H9 (cell line): ENCODE measurements at regions not wholly inside any gene's neighbourhood (a gene's known extent, or its start where the extent isn't known, plus 50 kb on each side); places are given as distances from the start of the nearest gene placed in this dataset.

Experiments used
- DNase-seq: peaks from one replicate; pipeline ENCODE4 v3.0.0-alpha.2; 2017
- H2AFZ ChIP-seq: one replicate; pipeline ENCODE4 v1.6.1; 2013; ENCODE audit warnings: mild to moderate bottlenecking, low read length, control low read depth, moderate library complexity
- H2AK5ac ChIP-seq: 2 replicates; pipeline ENCODE4 v1.6.1; 2013; ENCODE audit warnings: low read length, control low read depth, mixed read lengths; ENCODE audit not compliant: insufficient read length
- H2BK120ac ChIP-seq: one replicate; pipeline ENCODE4 v1.6.1; 2013; ENCODE audit warnings: low read depth, mild to moderate bottlenecking, low read length, control low read depth, inconsistent platforms; ENCODE audit not compliant: poor library complexity, severe bottlenecking
- H2BK12ac ChIP-seq: 2 replicates; pipeline ENCODE4 v1.6.1; 2013; ENCODE audit warnings: low read length, control low read depth, mixed read lengths, low read depth; ENCODE audit not compliant: insufficient read length
- H2BK15ac ChIP-seq: 2 replicates; pipeline ENCODE4 v1.6.1; 2013; ENCODE audit warnings: low read depth, low read length, control low read depth
- H2BK20ac ChIP-seq: one replicate; pipeline ENCODE4 v1.6.1; 2013; ENCODE audit warnings: low read depth, mild to moderate bottlenecking, low read length, control low read depth, inconsistent platforms; ENCODE audit not compliant: poor library complexity, severe bottlenecking
- H2BK5ac ChIP-seq: 2 replicates; pipeline ENCODE4 v1.6.1; 2013; ENCODE audit warnings: low read length, control low read depth, mixed read lengths; ENCODE audit not compliant: insufficient read length
- H3K14ac ChIP-seq: 2 replicates; pipeline ENCODE4 v1.6.1; 2013; ENCODE audit warnings: low read length, control low read depth; ENCODE audit not compliant: insufficient read depth
- H3K18ac ChIP-seq: 2 replicates; pipeline ENCODE4 v1.6.1; 2013; ENCODE audit warnings: low read depth, mild to moderate bottlenecking, mixed read lengths, low read length, control low read depth; ENCODE audit not compliant: insufficient read length
- H3K23ac ChIP-seq: 2 replicates; pipeline ENCODE4 v1.6.1; 2013; ENCODE audit warnings: low read length, control low read depth, mixed read lengths, low read depth; ENCODE audit not compliant: insufficient read length
- H3K23me2 ChIP-seq: 2 replicates; pipeline ENCODE4 v1.6.1; 2013; ENCODE audit warnings: low read depth, mild to moderate bottlenecking, mixed read lengths, low read length, control low read depth; ENCODE audit not compliant: insufficient read length, poor library complexity, severe bottlenecking
- H3K27ac ChIP-seq: 2 replicates; pipeline ENCODE4 v1.5.1; 2013; ENCODE audit warnings: low read length, control low read depth, mixed read lengths, low read depth; ENCODE audit not compliant: insufficient read length
- H3K27me3 ChIP-seq: 2 replicates; pipeline ENCODE4 v1.6.1; 2013; ENCODE audit warnings: low read length, control low read depth, inconsistent platforms; ENCODE audit not compliant: insufficient read depth
- H3K4ac ChIP-seq: 2 replicates; pipeline ENCODE4 v1.6.1; 2013; ENCODE audit warnings: low read depth, mild to moderate bottlenecking, control low read depth, inconsistent platforms, low read length, moderate library complexity
- H3K4me1 ChIP-seq: 2 replicates; pipeline ENCODE4 v1.6.1; 2013; ENCODE audit warnings: low read length, control low read depth, inconsistent platforms; ENCODE audit not compliant: insufficient read depth
- H3K4me2 ChIP-seq: 2 replicates; pipeline ENCODE4 v1.6.1; 2013; ENCODE audit warnings: low read length, control low read depth, mixed read lengths; ENCODE audit not compliant: insufficient read length, insufficient read depth
- H3K56ac ChIP-seq: 2 replicates; pipeline ENCODE4 v1.6.1; 2013; ENCODE audit warnings: low read depth, mild to moderate bottlenecking, mixed read lengths, low read length, control low read depth; ENCODE audit not compliant: insufficient read length
- H3K79me1 ChIP-seq: 2 replicates; pipeline ENCODE4 v1.6.1; 2013; ENCODE audit warnings: low read depth, mild to moderate bottlenecking, moderate library complexity, low read length, control low read depth, inconsistent platforms; ENCODE audit not compliant: insufficient read depth, poor library complexity, severe bottlenecking
- H3K79me2 ChIP-seq: 2 replicates; pipeline ENCODE4 v1.6.1; 2013; ENCODE audit warnings: low read length, control low read depth, inconsistent platforms; ENCODE audit not compliant: insufficient read depth
- H3K9ac ChIP-seq: 2 replicates; pipeline ENCODE4 v1.6.1; 2013; ENCODE audit warnings: low read length, control low read depth, mixed read lengths; ENCODE audit not compliant: insufficient read length; ENCODE audit errors: extremely low read depth
- H3K9me3 ChIP-seq: one replicate; pipeline ENCODE4 v1.6.1; 2013; ENCODE audit warnings: low read depth, low read length, inconsistent platforms; ENCODE audit not compliant: control insufficient read depth
- H3T11ph ChIP-seq: one replicate; pipeline ENCODE4 v1.6.1; 2013; ENCODE audit warnings: mild to moderate bottlenecking, low read length, control low read depth, inconsistent platforms
- H4K20me1 ChIP-seq: one replicate; pipeline ENCODE4 v1.6.1; 2013; ENCODE audit not compliant: control insufficient read depth, insufficient read length, insufficient read depth
- H4K5ac ChIP-seq: 2 replicates; pipeline ENCODE4 v1.6.1; 2013; ENCODE audit warnings: low read depth, mild to moderate bottlenecking, mixed read lengths, low read length, control low read depth; ENCODE audit not compliant: insufficient read length
- H4K8ac ChIP-seq: replicated peaks from 2 replicates; pipeline ENCODE4 v1.6.1; 2013; ENCODE audit warnings: low read length, control low read depth, mixed read lengths, low read depth; ENCODE audit not compliant: insufficient read length
- H4K91ac ChIP-seq: 2 replicates; pipeline ENCODE4 v1.6.1; 2013; ENCODE audit warnings: low read depth, mild to moderate bottlenecking, moderate library complexity, mixed read lengths, low read length, control low read depth; ENCODE audit not compliant: insufficient read length
- H3K27ac Mint-ChIP-seq, 3 experiments: 2 replicates in 2 of 3; 3 replicates in 1 of 3; pipeline ENCODE4 v1.8.0; 2020 to 2021; ENCODE audit warnings: mixed read lengths in 3 of 3, mild to moderate bottlenecking in 1 of 3, moderate library complexity in 1 of 3
- H3K27me3 Mint-ChIP-seq: 2 replicates; pipeline ENCODE4 v1.8.0; 2021; ENCODE audit warnings: low read depth, mild to moderate bottlenecking, moderate library complexity, mixed read lengths
- H3K36me3 Mint-ChIP-seq, 3 experiments: 2 replicates in 2 of 3; 3 replicates in 1 of 3; pipeline ENCODE4 v1.8.0; 2020 to 2021; ENCODE audit warnings: low read depth in 3 of 3, mixed read lengths in 3 of 3; ENCODE audit not compliant: insufficient read depth in 1 of 3
- H3K4me1 Mint-ChIP-seq, 2 experiments: 2 replicates each; pipeline ENCODE4 v1.8.0; 2020; ENCODE audit warnings: mixed read lengths in 2 of 2
- H3K4me3 Mint-ChIP-seq, 2 experiments: 2 replicates in 1 of 2; 3 replicates in 1 of 2; pipeline ENCODE4 v1.8.0; 2020 to 2021; ENCODE audit warnings: mild to moderate bottlenecking in 2 of 2, mixed read lengths in 2 of 2, moderate library complexity in 1 of 2
- H3K9me3 Mint-ChIP-seq, 2 experiments: 2 replicates in 1 of 2; 3 replicates in 1 of 2; pipeline ENCODE4 v1.8.0; 2020; ENCODE audit warnings: mild to moderate bottlenecking in 2 of 2, mixed read lengths in 2 of 2, moderate library complexity in 1 of 2
- WGBS: extraction: QIAGEN DNeasy Blood & Tissue Kit; methylation state at CpG from one replicate; pipeline ENCODE4 v1.1.7; 2013; ENCODE audit warnings: missing lambda C conversion rate, low lambda C conversion rate, mixed read lengths; ENCODE audit not compliant: insufficient read length; ENCODE audit errors: extremely low coverage; 5-methylcytosine and 5-hydroxymethylcytosine counted together
- TF ChIP-seq, protein P1 (sequence below): fragments of 200-600 bp; sonication (generic); conservative IDR thresholded peaks from 3 replicates; pipeline ENCODE4 v1.8.0; 2021; ENCODE audit warnings: antibody characterized with exemption, mild to moderate bottlenecking

DNA sequence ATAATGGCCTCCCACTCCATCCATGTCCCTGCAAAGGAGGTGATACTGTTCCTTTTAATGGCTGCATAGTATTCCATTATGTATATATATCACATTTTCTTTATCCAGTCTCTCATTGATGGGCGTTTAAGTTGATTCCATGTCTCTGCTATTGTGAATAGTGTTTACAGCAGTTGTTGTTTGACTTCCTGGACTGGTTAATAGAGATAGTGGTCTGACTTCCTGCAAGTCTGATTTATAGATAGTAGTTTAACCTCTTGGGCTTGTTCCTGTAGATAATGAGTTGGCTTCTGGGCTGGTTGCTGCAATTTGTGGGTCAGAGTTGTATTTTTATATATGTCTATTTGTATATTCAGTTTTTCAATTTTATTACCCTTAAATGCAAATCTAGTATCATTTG, 145.4 kb downstream of the ARL6IP6 start:
- no peak overlapping the region for H2BK15ac ChIP-seq
- H4K91ac ChIP-seq: no peak overlapping the region
- H2AFZ ChIP-seq: no peak overlapping the region
- H3K27me3 ChIP-seq: no peaks in the 10 kb centered on the region
- Mint-ChIP-seq H3K27me3 (peaks cover 2% of the 10 kb centered on the region; the same call in 1 of the 2 replicates), H3K36me3 (peaks cover 19 to 34% (median 30%) of the 10 kb centered on the region in 3 experiments), H3K9me3 (peaks cover 38 to 43% of the 10 kb centered on the region in 2 experiments), H3K27ac (no peak overlapping the region), H3K4me1 (peaks cover 3 to 11% of the 10 kb centered on the region in 2 experiments; a peak in 3 of 4 replicates), H3K4me3 (no peak overlapping the region)
- no peak overlapping the region for H3K18ac ChIP-seq
- WGBS: no CpG with 5 or more reads among the region's 1 CpG
- H2BK12ac ChIP-seq: no peak overlapping the region
- no peak for DNase-seq
- no peak overlapping the region for H3K27ac ChIP-seq
- TF ChIP-seq, protein P1, sequence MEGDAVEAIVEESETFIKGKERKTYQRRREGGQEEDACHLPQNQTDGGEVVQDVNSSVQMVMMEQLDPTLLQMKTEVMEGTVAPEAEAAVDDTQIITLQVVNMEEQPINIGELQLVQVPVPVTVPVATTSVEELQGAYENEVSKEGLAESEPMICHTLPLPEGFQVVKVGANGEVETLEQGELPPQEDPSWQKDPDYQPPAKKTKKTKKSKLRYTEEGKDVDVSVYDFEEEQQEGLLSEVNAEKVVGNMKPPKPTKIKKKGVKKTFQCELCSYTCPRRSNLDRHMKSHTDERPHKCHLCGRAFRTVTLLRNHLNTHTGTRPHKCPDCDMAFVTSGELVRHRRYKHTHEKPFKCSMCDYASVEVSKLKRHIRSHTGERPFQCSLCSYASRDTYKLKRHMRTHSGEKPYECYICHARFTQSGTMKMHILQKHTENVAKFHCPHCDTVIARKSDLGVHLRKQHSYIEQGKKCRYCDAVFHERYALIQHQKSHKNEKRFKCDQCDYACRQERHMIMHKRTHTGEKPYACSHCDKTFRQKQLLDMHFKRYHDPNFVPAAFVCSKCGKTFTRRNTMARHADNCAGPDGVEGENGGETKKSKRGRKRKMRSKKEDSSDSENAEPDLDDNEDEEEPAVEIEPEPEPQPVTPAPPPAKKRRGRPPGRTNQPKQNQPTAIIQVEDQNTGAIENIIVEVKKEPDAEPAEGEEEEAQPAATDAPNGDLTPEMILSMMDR: no peak
- H3K56ac ChIP-seq: no peak overlapping the region
- no peak overlapping the region for H3K14ac ChIP-seq
- no peak overlapping the region for H3T11ph ChIP-seq
- H2AK5ac ChIP-seq: no peak overlapping the region
- H3K4ac ChIP-seq: no peak overlapping the region
- H4K20me1 ChIP-seq: no peaks in the 10 kb centered on the region
- peaks cover 9% of the 10 kb centered on the region for H3K9me3 ChIP-seq
- H2BK5ac ChIP-seq: no peak overlapping the region
- H2BK20ac ChIP-seq: no peak overlapping the region
- no peak overlapping the region for H4K8ac ChIP-seq
- H4K5ac ChIP-seq: no peak overlapping the region
- no peak overlapping the region for H3K23ac ChIP-seq
- no peaks in the 10 kb centered on the region for H3K23me2 ChIP-seq
- H3K4me1 ChIP-seq: peaks cover 2% of the 10 kb centered on the region; the same call in 1 of the 2 replicates
- H3K4me2 ChIP-seq: no peak overlapping the region
- no peaks in the 10 kb centered on the region for H3K79me1 ChIP-seq
- no peak overlapping the region for H3K9ac ChIP-seq
- no peak overlapping the region for H2BK120ac ChIP-seq
- no peaks in the 10 kb centered on the region for H3K79me2 ChIP-seq
